ENCODE measurements at regions not wholly inside any gene's neighbourhood (a gene's known extent, or its start where the extent isn't known, plus 50 kb on each side); places are given as distances from the start of the nearest gene placed in this dataset.

DNA sequence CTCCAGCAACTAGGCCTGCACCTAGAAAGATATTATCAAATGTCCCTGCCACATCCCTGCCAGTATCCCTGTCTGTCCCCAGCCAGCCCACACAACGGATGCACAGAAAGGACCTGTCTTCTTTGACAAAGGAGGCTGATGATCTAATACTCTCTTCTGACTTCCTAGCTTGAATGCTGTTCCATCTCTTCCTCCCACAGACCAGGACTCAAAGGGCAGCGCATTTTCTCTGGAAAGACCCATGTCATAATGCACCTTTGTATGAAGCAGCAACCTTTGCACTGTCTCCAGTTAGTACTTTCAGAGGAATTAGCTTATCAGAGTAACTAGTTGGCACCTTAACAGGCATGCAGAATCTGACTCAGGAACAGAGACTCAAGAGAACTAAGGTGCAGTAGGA is 53.3 kb upstream of the TAF8 start:
- Mint-ChIP-seq H3K36me3 (ENCODE audit: low read depth) (peaks cover 37% of the 10 kb centered on the region), H3K27me3 (no peaks in the 10 kb centered on the region), H3K27ac (peak overlapping the region; percentile 20), H3K9me3 (no peaks in the 10 kb centered on the region), H3K4me3 (no peak overlapping the region), H3K4me1 (peaks cover 6% of the 10 kb centered on the region)
- no peak for DNase-seq
- POLR2A ChIA-PET = no interaction called here
- TF ChIP-seq, protein P1, sequence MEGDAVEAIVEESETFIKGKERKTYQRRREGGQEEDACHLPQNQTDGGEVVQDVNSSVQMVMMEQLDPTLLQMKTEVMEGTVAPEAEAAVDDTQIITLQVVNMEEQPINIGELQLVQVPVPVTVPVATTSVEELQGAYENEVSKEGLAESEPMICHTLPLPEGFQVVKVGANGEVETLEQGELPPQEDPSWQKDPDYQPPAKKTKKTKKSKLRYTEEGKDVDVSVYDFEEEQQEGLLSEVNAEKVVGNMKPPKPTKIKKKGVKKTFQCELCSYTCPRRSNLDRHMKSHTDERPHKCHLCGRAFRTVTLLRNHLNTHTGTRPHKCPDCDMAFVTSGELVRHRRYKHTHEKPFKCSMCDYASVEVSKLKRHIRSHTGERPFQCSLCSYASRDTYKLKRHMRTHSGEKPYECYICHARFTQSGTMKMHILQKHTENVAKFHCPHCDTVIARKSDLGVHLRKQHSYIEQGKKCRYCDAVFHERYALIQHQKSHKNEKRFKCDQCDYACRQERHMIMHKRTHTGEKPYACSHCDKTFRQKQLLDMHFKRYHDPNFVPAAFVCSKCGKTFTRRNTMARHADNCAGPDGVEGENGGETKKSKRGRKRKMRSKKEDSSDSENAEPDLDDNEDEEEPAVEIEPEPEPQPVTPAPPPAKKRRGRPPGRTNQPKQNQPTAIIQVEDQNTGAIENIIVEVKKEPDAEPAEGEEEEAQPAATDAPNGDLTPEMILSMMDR (IDR thresholded peaks at IDR 0.05) = no peak
- intact Hi-C loops (cut with micrococcal nuclease) = no loop called here
- ATAC-seq (ENCODE audit: low read depth) = no peak
- CTCF ChIA-PET = no interaction called here

DNA sequence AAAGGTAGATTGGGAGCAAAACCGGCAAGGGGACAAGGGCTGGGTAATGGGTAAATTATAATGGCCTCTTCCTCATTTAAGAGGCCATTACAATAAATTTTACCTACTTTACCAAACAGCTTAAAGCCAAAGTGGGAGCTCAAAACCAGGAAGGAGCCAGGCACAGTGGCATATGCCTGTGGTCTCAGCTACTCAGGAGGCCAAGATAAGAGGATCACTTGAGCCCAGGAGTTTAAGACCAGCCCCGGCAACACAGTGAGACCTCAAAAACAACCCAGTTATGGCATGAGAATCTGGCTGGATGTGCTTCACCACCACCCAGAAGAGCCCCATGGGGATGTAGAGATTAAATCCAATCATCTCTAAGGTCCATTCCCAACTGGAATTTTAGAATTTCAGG is 52.9 kb upstream of the TAF8 start:
- POLR2A ChIA-PET = no interaction called here
- no peak overlapping the region for H3K27ac Mint-ChIP-seq

More for the DNA sequence above, 52.9 kb upstream of the TAF8 start:
- CTCF ChIA-PET = no interaction called here
- no peak overlapping the region for H3K4me3 Mint-ChIP-seq
- intact Hi-C loops (cut with micrococcal nuclease) = no loop called here
- H3K27me3 Mint-ChIP-seq = no peaks in the 10 kb centered on the region
- TF ChIP-seq, protein P1 (IDR thresholded peaks at IDR 0.05) = no peak
- DNase-seq (no peak), ATAC-seq (ENCODE audit: low read depth) (no peak)
- peaks cover 38% of the 10 kb centered on the region for H3K36me3 Mint-ChIP-seq (ENCODE audit: low read depth)
- H3K4me1 Mint-ChIP-seq = peaks cover 6% of the 10 kb centered on the region
- no peaks in the 10 kb centered on the region for H3K9me3 Mint-ChIP-seq

All from activated B cell treated with CpG ODN at 0.5 μM for 24 hours (primary cell).